Activated CD4-positive, alpha-beta T cell treated with anti-CD3 and anti-CD28 coated beads, Interleukin-2, amount 10 ng/mL, durations not matched to agents 24 days and 14 days (primary cell): ENCODE measurements at regions not wholly inside any gene's neighbourhood (a gene's known extent, or its start where the extent isn't known, plus 50 kb on each side); places are given as distances from the start of the nearest gene placed in this dataset.

ENCODE experiments used
- DNase-seq: peaks from one replicate; pipeline ENCODE4 v3.0.0; 2022
- H3K27ac Mint-ChIP-seq: one replicate; pipeline ENCODE4 v1.8.0; 2022; ENCODE audit warnings: mild to moderate bottlenecking, mixed read lengths
- H3K27me3 Mint-ChIP-seq: one replicate; pipeline ENCODE4 v1.8.0; 2022; ENCODE audit warnings: mixed read lengths
- H3K36me3 Mint-ChIP-seq: one replicate; pipeline ENCODE4 v1.8.0; 2022; ENCODE audit warnings: low read depth, mild to moderate bottlenecking, mixed read lengths
- H3K4me1 Mint-ChIP-seq: one replicate; pipeline ENCODE4 v1.8.0; 2021; ENCODE audit warnings: mixed read lengths
- H3K4me3 Mint-ChIP-seq: one replicate; pipeline ENCODE4 v1.8.0; 2022; ENCODE audit warnings: mild to moderate bottlenecking, moderate library complexity, mixed read lengths
- H3K9me3 Mint-ChIP-seq: one replicate; pipeline ENCODE4 v1.8.0; 2021; ENCODE audit warnings: mixed read lengths
- intact Hi-C: fragments of 100-400 bp; cut with micrococcal nuclease; formaldehyde crosslinking; loops from one replicate; pipeline ENCODE4 v1.15.1; 2023

DNA sequence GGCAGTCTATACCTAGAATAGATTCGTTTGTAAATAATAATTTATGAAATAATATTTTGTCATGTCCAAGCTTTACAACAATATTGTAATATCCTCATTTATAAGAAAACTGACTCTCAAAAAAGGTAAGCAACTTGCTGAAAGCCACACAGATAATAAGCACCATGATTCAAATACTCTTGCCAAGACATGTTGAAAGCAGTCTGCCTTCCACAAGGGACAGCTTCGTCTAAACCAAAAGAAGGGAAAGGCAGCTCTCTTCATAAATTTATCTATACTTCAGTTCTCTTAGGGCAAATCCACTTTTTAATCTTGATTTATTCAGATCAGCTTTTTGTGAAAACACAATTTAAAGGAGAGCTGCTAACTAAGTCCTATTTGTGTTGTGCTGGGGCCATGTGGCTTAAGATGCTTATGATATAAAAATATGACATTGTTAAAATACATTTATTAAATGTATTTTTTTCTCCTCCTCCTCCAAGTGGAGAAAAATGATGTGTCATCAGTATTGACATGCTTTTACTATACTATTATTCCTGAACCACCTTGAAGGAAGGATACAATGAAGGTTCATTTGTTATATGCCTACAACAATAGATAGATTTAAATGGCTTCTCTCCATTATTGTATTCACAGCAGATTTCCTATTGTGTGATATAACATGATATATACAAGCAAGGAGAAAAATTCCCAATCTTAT lies 737.0 kb downstream of the HDGFL1 start:
- no peak for DNase-seq
- H3K27ac Mint-ChIP-seq: no peak overlapping the region
- no peaks in the 10 kb centered on the region for H3K4me1 Mint-ChIP-seq
- intact Hi-C loops: no loop called here
- H3K9me3 Mint-ChIP-seq: peaks cover 5% of the 10 kb centered on the region
- H3K4me3 Mint-ChIP-seq: no peak overlapping the region
- H3K36me3 Mint-ChIP-seq: no peaks in the 10 kb centered on the region
- no peaks in the 10 kb centered on the region for H3K27me3 Mint-ChIP-seq

DNA sequence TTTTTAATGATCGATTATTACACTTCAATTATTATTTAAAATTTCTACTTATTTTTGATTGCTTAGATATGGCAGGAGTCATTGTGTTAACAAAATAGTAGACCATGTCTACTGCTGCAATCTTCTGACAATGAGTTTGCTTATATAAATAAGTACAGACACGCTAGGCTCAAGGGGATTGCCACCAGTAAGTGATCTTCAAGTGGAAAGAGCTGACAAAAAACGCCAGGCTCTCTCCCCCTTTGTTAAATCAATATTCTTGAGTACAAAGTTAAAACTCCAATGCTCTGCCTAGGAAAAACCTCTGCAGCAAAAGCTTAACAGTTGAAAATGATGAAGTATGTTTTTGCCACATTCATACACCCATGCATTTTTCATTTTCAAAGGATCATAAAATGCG lies 738.1 kb downstream of the HDGFL1 start:
- H3K36me3 Mint-ChIP-seq: no peaks in the 10 kb centered on the region
- no peaks in the 10 kb centered on the region for H3K27me3 Mint-ChIP-seq
- H3K27ac Mint-ChIP-seq: no peak overlapping the region
- DNase-seq: no peak
- no peaks in the 10 kb centered on the region for H3K4me1 Mint-ChIP-seq
- intact Hi-C loops: no loop called here
- H3K9me3 Mint-ChIP-seq: peaks cover 5% of the 10 kb centered on the region
- no peak overlapping the region for H3K4me3 Mint-ChIP-seq

DNA sequence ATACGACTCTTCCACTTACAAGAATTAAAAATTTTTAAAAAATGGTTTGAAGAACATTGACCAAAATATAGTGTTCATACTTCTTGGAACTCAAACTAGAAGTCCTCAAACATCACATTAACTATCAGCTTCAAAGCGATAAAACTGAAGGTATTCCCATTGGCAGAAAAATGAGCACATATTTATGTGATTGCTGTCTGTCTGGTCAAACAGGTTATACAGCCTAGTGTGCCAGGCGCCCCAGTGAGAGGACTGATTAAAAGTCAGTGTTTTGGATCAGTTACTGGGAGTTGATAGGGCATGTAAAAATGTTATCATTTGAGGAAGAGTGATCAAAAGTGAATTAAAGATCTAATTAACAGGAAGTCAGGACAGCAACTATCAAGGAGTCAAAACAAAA lies 738.8 kb downstream of the HDGFL1 start:
- Mint-ChIP-seq H3K9me3 (peaks cover 5% of the 10 kb centered on the region), H3K4me1 (no peaks in the 10 kb centered on the region), H3K27ac (no peak overlapping the region), H3K27me3 (no peaks in the 10 kb centered on the region), H3K36me3 (no peaks in the 10 kb centered on the region), H3K4me3 (no peak overlapping the region)
- intact Hi-C loops: no loop called here
- no peak for DNase-seq

DNA sequence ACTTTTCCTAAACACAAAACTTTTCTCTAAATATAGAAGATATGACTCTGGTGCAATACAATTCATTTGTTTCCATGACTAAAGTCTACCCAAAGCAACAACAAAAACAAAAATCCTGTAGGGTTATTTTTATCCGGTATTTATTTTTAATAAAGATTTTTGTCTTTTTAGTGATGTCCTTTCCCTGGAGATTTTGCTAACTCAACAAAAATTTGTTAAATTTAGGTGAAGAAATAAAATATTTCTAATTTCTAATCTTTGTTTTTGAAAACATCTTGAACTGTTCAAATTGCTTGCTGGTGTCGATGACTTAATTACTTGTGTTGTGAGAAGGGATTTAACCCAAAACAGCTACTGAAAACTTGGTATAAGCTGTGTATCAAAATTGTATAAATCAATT lies 741.8 kb downstream of the HDGFL1 start:
- intact Hi-C loops: no loop called here
- no peak overlapping the region for H3K4me3 Mint-ChIP-seq
- H3K9me3 Mint-ChIP-seq: peaks cover 5% of the 10 kb centered on the region
- H3K4me1 Mint-ChIP-seq: no peaks in the 10 kb centered on the region
- no peaks in the 10 kb centered on the region for H3K36me3 Mint-ChIP-seq
- no peaks in the 10 kb centered on the region for H3K27me3 Mint-ChIP-seq
- no peak for DNase-seq
- H3K27ac Mint-ChIP-seq: no peak overlapping the region

DNA sequence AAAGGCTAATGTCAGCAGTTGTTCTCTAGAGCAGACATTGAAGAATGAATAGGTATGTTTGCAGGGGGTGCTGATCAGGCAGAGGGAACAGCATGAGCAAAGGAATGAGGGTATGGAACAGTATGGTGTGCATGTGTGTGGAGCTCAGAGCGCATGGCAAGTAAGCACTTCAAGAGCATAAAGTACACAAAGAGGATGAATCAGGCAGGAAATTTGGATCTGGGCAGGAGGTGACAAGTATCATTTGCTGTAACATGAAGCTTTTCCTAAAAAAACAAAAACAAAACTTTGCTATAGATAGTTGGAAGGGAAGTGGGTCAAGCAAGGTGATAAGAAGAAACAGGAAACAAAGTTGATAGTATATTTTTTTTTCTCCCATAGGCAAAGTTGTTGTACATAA lies 746.8 kb downstream of the HDGFL1 start:
- Mint-ChIP-seq H3K4me3 (no peak overlapping the region), H3K27me3 (no peaks in the 10 kb centered on the region), H3K36me3 (no peaks in the 10 kb centered on the region), H3K4me1 (no peaks in the 10 kb centered on the region), H3K27ac (no peak overlapping the region), H3K9me3 (no peaks in the 10 kb centered on the region)
- no peak for DNase-seq
- intact Hi-C loops: no loop called here

DNA sequence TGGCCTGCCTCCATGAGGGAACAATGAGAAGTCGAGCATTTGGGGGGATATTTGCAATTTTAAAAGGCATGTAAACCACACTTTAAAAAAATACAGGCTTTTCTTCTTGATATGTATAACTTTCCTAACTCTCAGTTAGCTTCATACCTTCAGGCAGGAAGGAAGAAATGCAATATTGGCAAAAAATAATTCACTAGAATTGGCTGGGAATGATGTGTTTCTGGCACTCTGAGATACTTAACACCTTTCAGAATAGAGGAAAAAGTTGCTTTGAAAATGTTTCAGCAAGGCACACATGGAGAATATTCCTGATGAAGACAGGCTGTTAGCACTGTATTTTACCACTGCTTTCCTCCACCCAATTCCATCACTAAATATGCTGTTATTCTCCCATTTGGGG lies 747.6 kb downstream of the HDGFL1 start:
- H3K27me3 Mint-ChIP-seq: no peaks in the 10 kb centered on the region
- H3K9me3 Mint-ChIP-seq: no peaks in the 10 kb centered on the region
- H3K36me3 Mint-ChIP-seq: no peaks in the 10 kb centered on the region
- intact Hi-C loops: no loop called here
- H3K4me3 Mint-ChIP-seq: no peak overlapping the region
- H3K4me1 Mint-ChIP-seq: no peaks in the 10 kb centered on the region
- DNase-seq: no peak
- no peak overlapping the region for H3K27ac Mint-ChIP-seq

DNA sequence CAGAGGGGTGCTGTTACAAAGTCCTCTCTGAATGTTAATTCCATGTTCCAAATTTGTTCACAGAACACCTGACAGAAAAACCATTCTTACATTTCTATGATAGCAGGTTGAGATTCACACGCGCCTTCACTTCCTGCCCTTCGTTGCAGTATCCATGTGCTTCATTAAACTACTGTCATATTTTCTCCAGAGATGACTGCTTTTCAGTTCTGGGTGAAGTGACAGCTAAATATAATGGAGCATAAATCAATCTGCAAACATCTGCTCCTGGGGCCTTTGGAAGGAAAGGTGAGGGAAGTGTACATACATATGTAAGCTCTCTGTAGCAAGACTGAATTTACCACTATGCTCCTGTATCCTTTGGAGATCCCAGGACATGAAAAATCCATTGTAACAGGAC lies 750.2 kb downstream of the HDGFL1 start:
- Mint-ChIP-seq H3K27me3 (no peaks in the 10 kb centered on the region), H3K9me3 (no peaks in the 10 kb centered on the region), H3K4me1 (no peaks in the 10 kb centered on the region), H3K36me3 (no peaks in the 10 kb centered on the region), H3K27ac (no peak overlapping the region), H3K4me3 (no peak overlapping the region)
- intact Hi-C loops: no loop called here
- DNase-seq: no peak

DNA sequence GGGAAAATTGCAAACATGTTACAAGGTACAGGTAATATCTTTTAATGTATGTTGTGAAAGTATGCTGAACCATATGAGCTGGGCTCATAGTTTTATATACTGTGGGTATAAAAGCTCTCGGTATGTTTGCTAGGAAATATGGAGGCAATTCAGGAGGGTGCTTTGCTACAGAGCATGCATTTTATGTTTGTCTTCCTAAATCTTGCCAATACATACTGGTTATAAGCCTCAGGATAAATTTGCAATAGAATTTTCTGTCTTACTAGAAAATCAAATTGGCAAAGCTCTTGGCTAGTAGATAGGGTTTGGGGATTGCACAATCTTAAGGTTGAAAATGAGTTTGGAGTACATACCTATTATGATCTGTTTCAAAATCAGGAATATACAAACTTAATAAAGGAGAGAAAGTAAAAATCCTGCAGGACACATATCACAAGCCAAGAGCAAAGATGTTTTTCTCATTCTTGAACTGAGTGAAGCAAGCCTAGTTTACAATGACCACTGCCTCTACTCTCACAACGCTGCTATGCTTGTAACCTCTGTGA lies 751.2 kb downstream of the HDGFL1 start:
- Mint-ChIP-seq H3K4me1 (no peaks in the 10 kb centered on the region), H3K4me3 (no peak overlapping the region), H3K9me3 (no peaks in the 10 kb centered on the region), H3K27me3 (no peaks in the 10 kb centered on the region), H3K36me3 (no peaks in the 10 kb centered on the region), H3K27ac (no peak overlapping the region)
- intact Hi-C loops: no loop called here
- DNase-seq: no peak

DNA sequence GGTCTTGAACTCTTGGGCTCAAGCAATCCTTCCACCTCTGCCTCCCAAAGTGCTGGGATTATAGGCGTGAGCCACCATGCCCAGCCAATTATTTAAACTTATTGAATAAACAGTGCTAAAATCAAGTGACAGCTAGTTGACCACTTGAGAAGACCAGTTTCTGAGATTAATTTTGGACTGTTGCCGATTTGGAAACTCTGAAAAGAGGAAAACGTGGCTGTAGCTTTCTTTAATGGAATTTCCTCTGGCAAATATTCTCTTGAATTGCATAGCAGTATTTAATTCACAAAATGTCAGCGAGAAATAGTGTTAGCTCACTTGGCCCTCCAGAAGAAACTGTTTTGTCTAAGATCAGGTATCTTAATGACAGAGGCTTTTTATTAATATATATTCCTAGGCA lies 754.5 kb downstream of the HDGFL1 start:
- H3K36me3 Mint-ChIP-seq: no peaks in the 10 kb centered on the region
- no peaks in the 10 kb centered on the region for H3K27me3 Mint-ChIP-seq
- intact Hi-C loops: no loop called here
- no peak overlapping the region for H3K4me3 Mint-ChIP-seq
- DNase-seq: no peak
- H3K27ac Mint-ChIP-seq: no peak overlapping the region
- H3K4me1 Mint-ChIP-seq: no peaks in the 10 kb centered on the region
- no peaks in the 10 kb centered on the region for H3K9me3 Mint-ChIP-seq

DNA sequence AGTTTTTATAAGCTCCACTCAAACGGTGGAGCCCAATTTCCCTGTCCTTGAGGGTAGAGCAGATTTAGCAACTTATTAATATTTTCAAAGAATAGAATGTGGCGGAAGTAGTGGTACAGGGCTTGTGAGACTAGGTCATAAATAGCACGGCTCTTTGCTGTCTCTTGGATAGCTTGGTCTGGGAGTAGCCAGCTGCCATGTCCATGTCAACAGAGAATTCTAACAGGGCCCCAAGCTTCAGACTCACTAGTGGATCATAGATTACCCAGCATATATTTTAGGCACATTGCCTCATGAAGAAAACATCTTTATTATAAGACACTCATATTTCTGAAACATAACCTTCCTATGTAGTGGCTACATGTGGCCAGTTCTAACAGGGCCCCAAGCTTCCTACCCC lies 755.7 kb downstream of the HDGFL1 start:
- H3K27me3 Mint-ChIP-seq: no peaks in the 10 kb centered on the region
- intact Hi-C loops: no loop called here
- H3K27ac Mint-ChIP-seq: no peak overlapping the region
- no peaks in the 10 kb centered on the region for H3K4me1 Mint-ChIP-seq
- no peak for DNase-seq
- no peaks in the 10 kb centered on the region for H3K9me3 Mint-ChIP-seq
- H3K4me3 Mint-ChIP-seq: no peak overlapping the region
- H3K36me3 Mint-ChIP-seq: no peaks in the 10 kb centered on the region

DNA sequence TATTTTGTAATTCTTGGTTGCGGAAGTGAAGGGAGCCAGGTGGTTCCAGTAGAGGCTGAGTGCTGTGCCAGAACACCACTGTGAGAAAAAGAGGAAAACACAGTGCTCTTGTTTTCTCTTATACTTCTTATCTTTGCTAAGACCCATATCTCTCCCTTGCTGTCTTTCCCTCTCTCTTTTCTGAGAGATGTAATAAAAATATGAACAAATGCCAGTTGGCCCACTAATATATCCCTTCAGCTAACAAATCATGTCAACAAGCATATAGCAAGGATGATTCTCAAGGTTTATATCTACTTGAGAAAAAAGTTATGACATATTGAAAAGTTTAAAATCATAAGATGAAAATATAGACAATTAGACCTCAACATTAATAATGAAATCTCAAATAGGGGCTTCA lies 758.3 kb downstream of the HDGFL1 start:
- no peak overlapping the region for H3K4me3 Mint-ChIP-seq
- no peaks in the 10 kb centered on the region for H3K27me3 Mint-ChIP-seq
- no peak for DNase-seq
- no peaks in the 10 kb centered on the region for H3K9me3 Mint-ChIP-seq
- intact Hi-C loops: no loop called here
- H3K4me1 Mint-ChIP-seq: no peaks in the 10 kb centered on the region
- no peak overlapping the region for H3K27ac Mint-ChIP-seq
- H3K36me3 Mint-ChIP-seq: no peaks in the 10 kb centered on the region

DNA sequence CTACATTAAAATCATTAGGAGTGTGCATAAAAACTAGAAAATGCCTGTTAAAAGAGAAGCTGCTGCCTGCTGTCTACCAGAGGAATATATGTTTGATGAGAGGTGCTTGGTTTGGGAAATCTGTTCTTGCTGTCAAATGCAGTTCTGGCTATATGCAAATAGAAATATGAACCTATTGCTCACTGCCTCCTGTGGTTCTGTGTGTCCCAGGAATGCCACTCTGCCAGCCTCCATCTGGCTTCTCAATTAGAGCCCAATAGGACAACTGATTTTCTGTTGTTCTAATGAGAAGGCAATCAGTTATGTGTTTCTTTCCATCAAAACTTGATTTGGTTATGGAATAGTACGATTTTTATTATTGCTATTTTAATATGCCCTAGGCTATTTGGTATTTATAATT lies 759.7 kb downstream of the HDGFL1 start:
- DNase-seq: no peak
- intact Hi-C loops: no loop called here
- H3K27ac Mint-ChIP-seq: no peak overlapping the region
- no peaks in the 10 kb centered on the region for H3K4me1 Mint-ChIP-seq
- no peaks in the 10 kb centered on the region for H3K27me3 Mint-ChIP-seq
- no peaks in the 10 kb centered on the region for H3K9me3 Mint-ChIP-seq
- no peaks in the 10 kb centered on the region for H3K36me3 Mint-ChIP-seq
- no peak overlapping the region for H3K4me3 Mint-ChIP-seq

DNA sequence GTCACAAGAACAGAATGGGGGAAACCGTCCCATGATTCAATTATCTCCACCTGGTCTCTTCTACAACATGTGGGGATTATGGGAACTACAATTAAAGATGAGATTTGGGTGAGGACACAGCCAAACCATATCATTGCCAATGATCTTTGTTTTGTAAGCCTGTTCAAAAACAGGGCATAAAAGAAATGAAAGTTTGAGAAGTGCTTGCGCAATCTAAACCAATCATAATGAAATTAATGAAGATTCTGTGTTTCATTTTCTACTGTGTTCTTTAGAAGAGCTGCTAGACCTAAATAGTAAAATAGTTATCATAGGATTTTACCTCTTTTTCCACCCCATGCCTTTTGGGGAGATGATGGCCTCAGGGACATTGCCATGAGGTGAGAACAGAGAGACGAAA lies 761.3 kb downstream of the HDGFL1 start:
- H3K4me3 Mint-ChIP-seq: no peak overlapping the region
- no peaks in the 10 kb centered on the region for H3K27me3 Mint-ChIP-seq
- H3K27ac Mint-ChIP-seq: no peak overlapping the region
- no peaks in the 10 kb centered on the region for H3K4me1 Mint-ChIP-seq
- DNase-seq: no peak
- H3K36me3 Mint-ChIP-seq: no peaks in the 10 kb centered on the region
- intact Hi-C loops: no loop called here
- H3K9me3 Mint-ChIP-seq: no peaks in the 10 kb centered on the region

DNA sequence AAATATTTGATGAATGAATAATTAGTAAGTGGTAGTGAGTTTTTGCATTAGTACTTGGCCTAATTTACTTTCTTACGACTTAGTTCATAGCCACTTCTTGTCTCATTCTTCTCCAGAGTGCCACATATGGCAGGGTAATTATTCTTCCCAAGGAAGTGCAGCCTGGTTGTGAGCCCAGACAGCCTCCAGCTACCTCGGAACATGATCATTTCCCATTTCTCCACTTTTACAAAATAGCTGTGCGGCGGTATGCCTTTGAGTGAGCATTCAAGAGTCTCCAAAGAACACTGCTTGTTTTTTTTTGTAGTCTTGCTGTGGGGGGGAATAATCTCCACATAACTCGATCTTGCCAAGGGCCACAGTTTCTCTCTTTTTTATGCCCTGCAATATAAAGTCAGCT lies 765.0 kb downstream of the HDGFL1 start:
- Mint-ChIP-seq H3K36me3 (no peaks in the 10 kb centered on the region), H3K27ac (no peak overlapping the region), H3K4me1 (no peaks in the 10 kb centered on the region), H3K4me3 (no peak overlapping the region), H3K9me3 (no peaks in the 10 kb centered on the region), H3K27me3 (no peaks in the 10 kb centered on the region)
- intact Hi-C loops: no loop called here
- no peak for DNase-seq

DNA sequence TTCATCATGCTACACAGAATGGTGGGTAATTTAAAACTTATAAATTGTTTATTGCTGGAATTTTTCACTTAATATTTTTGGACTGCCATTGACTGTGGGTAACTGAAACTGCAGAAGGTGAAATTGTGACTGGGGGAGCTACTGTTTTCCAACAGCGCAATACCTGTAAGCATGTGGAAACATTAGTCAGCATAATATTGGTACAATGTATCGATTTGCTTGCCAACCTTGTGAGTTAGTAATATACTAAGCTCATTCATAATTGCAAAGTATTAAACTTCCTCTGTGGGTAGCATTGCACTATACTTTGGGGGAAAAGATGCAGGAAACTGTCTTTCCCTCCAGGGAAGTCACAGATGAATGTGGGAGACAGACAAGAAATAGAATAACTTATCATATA lies 766.5 kb downstream of the HDGFL1 start:
- Mint-ChIP-seq H3K4me1 (no peaks in the 10 kb centered on the region), H3K27me3 (no peaks in the 10 kb centered on the region), H3K27ac (no peak overlapping the region), H3K4me3 (no peak overlapping the region), H3K36me3 (no peaks in the 10 kb centered on the region), H3K9me3 (no peaks in the 10 kb centered on the region)
- no peak for DNase-seq
- intact Hi-C loops: no loop called here
